Skin epidermis (tissue), 12 donors: ENCODE measurements at regions not wholly inside any gene's neighbourhood (a gene's known extent, or its start where the extent isn't known, plus 50 kb on each side); places are given as distances from the start of the nearest gene placed in this dataset.
"Not testable (repeated sequence)": the region's sequence is repeated elsewhere in the genome, so short reads cannot be mapped to it uniquely, and the experiment has no call there.

Source experiments
- H3K27ac ChIP-seq, 21 experiments: fragments of 200-600 bp; sonication (generic) in 11 of 21; one replicate each; pipeline ENCODE4 v1.5.0; 2020; ENCODE audit warnings: mild to moderate bottlenecking in 3 of 21, inconsistent platforms in 2 of 21, moderate library complexity in 2 of 21
- H3K4me3 ChIP-seq, 7 experiments: fragments of 200-600 bp; sonication (generic) in 2 of 7; one replicate each; pipeline ENCODE4 v1.5.0; 2020; ENCODE audit warnings: inconsistent platforms in 2 of 7, mild to moderate bottlenecking in 2 of 7, moderate library complexity in 1 of 7

- H3K27ac ChIP-seq, result no peak overlapping the region
Observed at GRCh38 chr12:4139191-4139590, 134.4 kb upstream of the CCND2 start.

GRCh38 chr12:4138532-4138931, 135.0 kb upstream of the CCND2 start:
- H3K27ac ChIP-seq, result not testable (repeated sequence)

More at GRCh38 chr12:4139191-4139590, 134.4 kb upstream of the CCND2 start:
- H3K4me3 ChIP-seq, result no peak overlapping the region

GRCh38 chr12:4138051-4138450, 135.5 kb upstream of the CCND2 start:
- H3K27ac ChIP-seq, result no peak overlapping the region
- H3K4me3 ChIP-seq, result no peak overlapping the region

More at GRCh38 chr12:4138532-4138931, 135.0 kb upstream of the CCND2 start:
- H3K4me3 ChIP-seq, result not testable (repeated sequence)

- Histone ChIP-seq H3K4me3 (no peak overlapping the region), H3K27ac (no peak overlapping the region)
Observed at GRCh38 chr12:4137441-4137840, 136.1 kb upstream of the CCND2 start.

- Histone ChIP-seq H3K4me3 (no peak overlapping the region), H3K27ac (peak overlapping the region in 1 of 21 experiments; percentile 0)
Observed at GRCh38 chr12:4137015-4137414, 136.5 kb upstream of the CCND2 start.

GRCh38 chr12:4135919-4136605, 137.5 kb upstream of the CCND2 start:
- Histone ChIP-seq H3K4me3 (no peak overlapping the region), H3K27ac (peak overlapping the region in 3 of 21 experiments; percentile 0 to 24 (median 17))

GRCh38 chr12:4134448-4135263, 138.9 kb upstream of the CCND2 start:
- Histone ChIP-seq H3K27ac (no peak overlapping the region), H3K4me3 (no peak overlapping the region)

GRCh38 chr12:4133636-4134447, 139.7 kb upstream of the CCND2 start:
- no peak overlapping the region for H3K4me3 ChIP-seq
- no peak overlapping the region for H3K27ac ChIP-seq

- H3K27ac ChIP-seq, result no peak overlapping the region
- no peak overlapping the region for H3K4me3 ChIP-seq
Observed at GRCh38 chr12:4133029-4133428, 140.5 kb upstream of the CCND2 start.

GRCh38 chr12:4121506-4122020, 152.0 kb upstream of the CCND2 start:
- H3K4me3 ChIP-seq, result no peak overlapping the region
- H3K27ac ChIP-seq, result no peak overlapping the region

GRCh38 chr12:4120316-4120917, 153.1 kb upstream of the CCND2 start:
- Histone ChIP-seq H3K4me3 (no peak overlapping the region), H3K27ac (no peak overlapping the region)

GRCh38 chr12:4119157-4119761, 154.3 kb upstream of the CCND2 start:
- H3K27ac ChIP-seq, result no peak overlapping the region
- H3K4me3 ChIP-seq, result no peak overlapping the region

- H3K4me3 ChIP-seq, result no peak overlapping the region
- H3K27ac ChIP-seq, result peak overlapping the region in 1 of 21 experiments; percentile 14
Observed at GRCh38 chr12:4118601-4119156, 154.9 kb upstream of the CCND2 start.

GRCh38 chr12:4118017-4118510, 155.5 kb upstream of the CCND2 start:
- H3K27ac ChIP-seq, result no peak overlapping the region
- no peak overlapping the region for H3K4me3 ChIP-seq

GRCh38 chr12:4117386-4118016, 156.1 kb upstream of the CCND2 start:
- Histone ChIP-seq H3K4me3 (no peak overlapping the region), H3K27ac (no peak overlapping the region)

GRCh38 chr12:4116251-4117111, 157.1 kb upstream of the CCND2 start:
- Histone ChIP-seq H3K4me3 (no peak overlapping the region), H3K27ac (no peak overlapping the region)

GRCh38 chr12:4115570-4115969, 158.0 kb upstream of the CCND2 start:
- no peak overlapping the region for H3K27ac ChIP-seq
- no peak overlapping the region for H3K4me3 ChIP-seq
